GM10248 (cell line): ENCODE measurements at regions not wholly inside any gene's neighbourhood (a gene's known extent, or its start where the extent isn't known, plus 50 kb on each side); places are given as distances from the start of the nearest gene placed in this dataset.

Experiments used
- CTCF ChIA-PET: fragments of 300-600 bp; sonication (Branson Sonifier 250); formaldehyde crosslinking; extraction: SDS; loops from one replicate; lab custom pipeline; 2021; ENCODE audit warnings: antibody characterized with exemption; lab: Yijun Ruan, JAX
- POLR2A ChIA-PET: fragments of 350-650 bp; sonication (Branson Sonifier 250); formaldehyde crosslinking; extraction: SDS; loops from one replicate; lab custom pipeline; 2020; ENCODE audit warnings: antibody characterized with exemption; lab: Yijun Ruan, JAX
- DNase-seq: peaks from one replicate; pipeline ENCODE4 v3.0.0; 2012; ENCODE audit errors: extremely low spot score
- TF ChIP-seq, protein P1 (sequence below): IDR thresholded peaks from 2 replicates; pipeline ENCODE4 v1.5.1; 2012; ENCODE audit warnings: mild to moderate bottlenecking, low read depth; ENCODE audit errors: extremely low read depth, missing control alignments, control extremely low read depth

DNA sequence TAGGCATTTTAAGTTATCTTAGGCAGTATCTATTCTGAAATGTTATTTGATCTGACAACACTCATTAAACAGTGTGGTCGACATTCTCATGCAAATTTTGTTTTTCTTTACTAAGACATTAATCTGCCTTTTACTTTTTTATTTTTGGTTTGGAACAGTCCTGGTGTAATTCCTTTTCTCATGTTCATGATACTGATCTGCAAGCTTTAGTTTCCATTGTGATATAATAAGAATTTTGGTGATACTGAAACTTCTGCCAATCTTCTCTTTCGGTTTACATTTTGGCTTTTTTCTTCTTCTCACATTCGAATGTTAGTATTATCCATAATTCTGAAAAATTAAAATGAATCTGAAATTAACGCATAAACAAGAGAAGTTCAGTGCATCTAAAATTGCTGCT, 281.9 kb upstream of the MTPN start:
- TF ChIP-seq, protein P1, sequence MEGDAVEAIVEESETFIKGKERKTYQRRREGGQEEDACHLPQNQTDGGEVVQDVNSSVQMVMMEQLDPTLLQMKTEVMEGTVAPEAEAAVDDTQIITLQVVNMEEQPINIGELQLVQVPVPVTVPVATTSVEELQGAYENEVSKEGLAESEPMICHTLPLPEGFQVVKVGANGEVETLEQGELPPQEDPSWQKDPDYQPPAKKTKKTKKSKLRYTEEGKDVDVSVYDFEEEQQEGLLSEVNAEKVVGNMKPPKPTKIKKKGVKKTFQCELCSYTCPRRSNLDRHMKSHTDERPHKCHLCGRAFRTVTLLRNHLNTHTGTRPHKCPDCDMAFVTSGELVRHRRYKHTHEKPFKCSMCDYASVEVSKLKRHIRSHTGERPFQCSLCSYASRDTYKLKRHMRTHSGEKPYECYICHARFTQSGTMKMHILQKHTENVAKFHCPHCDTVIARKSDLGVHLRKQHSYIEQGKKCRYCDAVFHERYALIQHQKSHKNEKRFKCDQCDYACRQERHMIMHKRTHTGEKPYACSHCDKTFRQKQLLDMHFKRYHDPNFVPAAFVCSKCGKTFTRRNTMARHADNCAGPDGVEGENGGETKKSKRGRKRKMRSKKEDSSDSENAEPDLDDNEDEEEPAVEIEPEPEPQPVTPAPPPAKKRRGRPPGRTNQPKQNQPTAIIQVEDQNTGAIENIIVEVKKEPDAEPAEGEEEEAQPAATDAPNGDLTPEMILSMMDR: no peak
- CTCF ChIA-PET: no interaction called here

DNA sequence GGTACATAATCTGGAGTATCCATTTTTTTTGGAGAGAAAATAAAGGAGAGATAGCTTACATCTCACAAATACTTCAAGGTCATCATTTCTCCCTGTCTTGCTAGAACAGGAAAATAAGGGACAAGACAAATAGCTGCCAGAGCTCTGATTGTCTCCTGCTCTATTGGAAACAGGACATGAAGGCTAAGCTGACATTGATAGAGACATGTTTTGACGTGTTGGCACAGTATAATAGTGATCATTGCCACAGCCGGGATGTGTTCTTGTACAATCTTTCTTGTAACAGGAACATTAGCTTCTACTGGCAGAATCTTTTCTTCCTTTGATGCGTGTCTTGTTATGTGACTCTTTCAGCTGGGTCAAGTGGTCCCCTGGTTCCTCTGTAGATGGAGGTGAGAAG, 279.3 kb upstream of the MTPN start:
- ChIA-PET POLR2A (no interaction called here), CTCF (interaction anchor here (1.5 kb wide), 1 partner anchor 32 kb away, joined by 3 read pairs; no protein-coding TSS in a partner anchor)
- TF ChIP-seq, protein P1: no peak
- no peak for DNase-seq

More for the DNA sequence above, 281.9 kb upstream of the MTPN start:
- DNase-seq: no peak
- POLR2A ChIA-PET: no interaction called here

DNA sequence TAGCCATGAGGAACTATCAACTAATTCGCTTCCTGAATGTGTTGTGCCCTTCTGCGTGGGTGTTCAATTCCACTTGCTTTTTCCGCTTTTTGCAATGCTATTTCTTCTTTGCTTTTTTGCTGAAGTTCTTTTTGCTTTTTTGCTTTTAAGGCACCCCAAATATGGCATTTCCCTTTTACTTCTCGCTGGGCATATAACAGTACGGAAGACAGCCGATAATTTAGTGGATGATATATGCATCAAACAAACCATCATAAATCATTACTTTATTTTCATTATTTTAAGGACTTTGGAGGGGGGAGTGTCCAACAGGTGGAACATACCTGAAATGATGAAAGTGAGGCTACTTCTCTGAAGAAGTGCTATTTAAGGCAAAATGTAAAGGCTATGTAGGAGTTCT, 277.0 kb upstream of the MTPN start:
- no peak for DNase-seq
- ChIA-PET CTCF (no interaction called here), POLR2A (no interaction called here)
- TF ChIP-seq, protein P1: no peak

DNA sequence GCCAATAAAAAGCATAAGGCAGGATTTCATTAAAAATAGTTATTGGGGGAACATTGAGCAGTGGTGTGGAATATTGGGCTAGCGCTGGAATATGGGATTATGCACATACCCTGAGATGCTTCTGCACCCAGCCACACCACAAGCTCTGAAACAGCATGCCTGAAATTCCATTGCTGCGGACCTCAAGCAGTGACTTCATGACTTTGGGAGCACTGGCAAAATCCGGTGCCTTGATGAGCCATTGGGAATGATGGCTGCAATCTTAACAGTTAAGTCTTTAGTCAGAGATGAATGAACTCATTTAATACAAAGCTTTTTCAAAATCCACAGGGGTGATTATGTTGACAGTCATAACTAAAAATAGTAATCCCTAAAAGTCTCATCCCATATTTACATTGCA, 274.7 kb upstream of the MTPN start:
- CTCF ChIA-PET: interaction anchor here (1.7 kb wide), 1 partner anchor 8 kb away, joined by 3 read pairs; no protein-coding TSS in a partner anchor
- DNase-seq: no peak
- POLR2A ChIA-PET: no interaction called here
- TF ChIP-seq, protein P1: no peak

DNA sequence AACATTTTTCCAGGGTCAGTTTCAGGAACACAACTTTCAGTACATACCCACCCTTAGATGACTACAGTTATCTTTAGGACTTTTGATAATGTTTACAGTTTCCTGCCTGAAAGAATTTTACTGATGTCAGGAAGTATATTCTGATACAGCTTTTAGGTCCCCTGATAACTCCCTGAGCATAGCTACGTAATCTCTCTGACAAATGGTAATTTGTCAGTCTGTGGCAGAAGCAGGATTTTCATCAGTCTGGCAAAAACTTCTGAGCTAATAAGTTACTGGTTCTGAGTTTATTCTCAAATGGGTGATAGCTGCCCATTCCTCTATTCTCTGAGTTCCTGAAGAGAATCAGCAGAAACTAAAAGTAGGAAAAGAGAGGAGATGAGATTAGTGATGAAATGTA, 270.1 kb upstream of the MTPN start:
- POLR2A ChIA-PET: no interaction called here
- no peak for DNase-seq
- CTCF ChIA-PET: interaction anchor here (1.2 kb wide), 1 partner anchor 11 kb away, joined by 5 read pairs; no protein-coding TSS in a partner anchor

DNA sequence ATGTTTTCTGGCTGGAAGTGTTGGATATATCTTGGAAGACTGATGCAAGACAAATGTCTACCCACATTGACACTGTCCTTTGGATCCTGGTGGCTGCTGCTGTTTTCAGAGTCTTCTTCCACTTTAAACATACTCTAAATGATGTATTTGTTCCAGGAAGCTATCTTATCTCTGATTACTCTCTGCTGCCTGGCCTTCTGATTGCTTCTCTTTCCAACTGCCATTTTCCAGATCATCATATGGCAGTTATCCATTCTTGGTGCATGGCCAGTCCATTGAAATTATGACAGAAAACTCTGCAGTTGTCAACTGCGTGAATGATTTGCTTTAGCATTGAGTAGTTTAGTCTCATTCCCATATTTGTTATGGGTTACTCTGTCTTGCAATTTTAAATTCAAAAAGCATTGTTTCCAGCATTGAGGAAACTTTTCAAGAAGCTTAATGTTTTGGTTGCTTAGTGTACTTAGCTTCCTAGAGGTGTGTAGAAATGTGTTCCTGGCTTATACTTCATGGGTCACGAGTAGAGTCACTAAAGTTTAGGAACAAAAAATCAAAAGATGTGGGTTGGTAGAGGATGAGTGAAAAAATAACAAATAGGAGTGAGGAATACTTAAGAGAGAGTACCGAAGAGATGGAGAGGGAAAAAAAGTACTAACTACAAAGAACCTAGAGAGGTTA, 268.3 kb upstream of the MTPN start:
- CTCF ChIA-PET: no interaction called here

More for the DNA sequence above, 270.1 kb upstream of the MTPN start:
- TF ChIP-seq, protein P1: no peak

More for the DNA sequence above, 268.3 kb upstream of the MTPN start:
- POLR2A ChIA-PET: no interaction called here
- no peak for DNase-seq
- TF ChIP-seq, protein P1: no peak
